ENCODE measurements at regions not wholly inside any gene's neighbourhood (a gene's known extent, or its start where the extent isn't known, plus 50 kb on each side); places are given as distances from the start of the nearest gene placed in this dataset.

GRCh38 chr2:225340923-225341322, 58.6 kb upstream of the NYAP2 start:
- H3K36me3 Mint-ChIP-seq (ENCODE audit: low read depth) = no peaks in the 10 kb centered on the region
- H3K27me3 Mint-ChIP-seq = peaks cover 4% of the 10 kb centered on the region
- no peak overlapping the region for H3K4me3 Mint-ChIP-seq
- intact Hi-C loops (cut with micrococcal nuclease) = no loop called here
- H3K9me3 Mint-ChIP-seq = peaks cover 2% of the 10 kb centered on the region
- ChIA-PET POLR2A (no interaction called here), CTCF (no interaction called here)
- DNase-seq (no peak), ATAC-seq (no peak)
- no peak overlapping the region for H3K27ac Mint-ChIP-seq
- no peaks in the 10 kb centered on the region for H3K4me1 Mint-ChIP-seq (ENCODE audit: low read depth)
- TF ChIP-seq CTCF (IDR thresholded peaks at IDR 0.05) = no peak

- TF ChIP-seq CTCF (IDR thresholded peaks at IDR 0.05) = no peak
- H3K4me3 Mint-ChIP-seq = no peak overlapping the region
- DNase-seq = no peak
- H3K36me3 Mint-ChIP-seq (ENCODE audit: low read depth) = no peaks in the 10 kb centered on the region
- POLR2A ChIA-PET = no interaction called here
- no peak for ATAC-seq
- intact Hi-C loops (cut with micrococcal nuclease) = no loop called here
- no peaks in the 10 kb centered on the region for H3K4me1 Mint-ChIP-seq (ENCODE audit: low read depth)
- H3K9me3 Mint-ChIP-seq = no peaks in the 10 kb centered on the region
- CTCF ChIA-PET = no interaction called here
- H3K27ac Mint-ChIP-seq = no peak overlapping the region
- H3K27me3 Mint-ChIP-seq = peaks cover 4% of the 10 kb centered on the region
Observed at GRCh38 chr2:225337183-225337582, 62.3 kb upstream of the NYAP2 start.

DNA sequence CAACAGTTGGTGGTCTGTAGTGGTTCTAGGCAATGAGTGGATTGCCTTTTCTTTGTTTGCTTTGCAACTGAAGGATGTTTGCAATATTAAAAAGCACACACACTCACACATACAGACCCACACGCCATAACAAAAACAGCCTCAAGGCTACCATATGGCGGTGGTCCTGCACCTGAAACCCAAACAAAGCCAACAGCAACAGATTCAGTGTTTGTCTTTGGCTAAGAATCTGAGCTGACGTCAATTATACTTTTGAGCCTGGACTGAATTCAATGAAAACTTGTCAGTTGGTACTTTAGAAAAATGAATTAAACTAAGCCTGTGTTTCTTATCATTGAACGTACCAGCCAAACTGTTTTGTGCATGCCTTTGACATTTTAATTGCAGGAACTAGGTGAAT, 65.0 kb upstream of the NYAP2 start:
- ChIA-PET CTCF (no interaction called here), POLR2A (no interaction called here)
- no peak for DNase-seq
- H3K27ac Mint-ChIP-seq = no peak overlapping the region
- no peak overlapping the region for H3K4me3 Mint-ChIP-seq
- intact Hi-C loops (cut with micrococcal nuclease) = no loop called here
- H3K27me3 Mint-ChIP-seq = peaks cover 4% of the 10 kb centered on the region
- no peak for ATAC-seq
- H3K36me3 Mint-ChIP-seq (ENCODE audit: low read depth) = no peaks in the 10 kb centered on the region
- H3K4me1 Mint-ChIP-seq (ENCODE audit: low read depth) = no peaks in the 10 kb centered on the region
- no peaks in the 10 kb centered on the region for H3K9me3 Mint-ChIP-seq
- TF ChIP-seq CTCF (IDR thresholded peaks at IDR 0.05) = no peak

GRCh38 chr2:225328192-225328591, 71.3 kb upstream of the NYAP2 start:
- CTCF ChIA-PET = no interaction called here
- intact Hi-C loops (cut with micrococcal nuclease) = no loop called here
- DNase-seq = no peak

GRCh38 chr2:225326969-225327368, 72.5 kb upstream of the NYAP2 start:
- Mint-ChIP-seq H3K36me3 (ENCODE audit: low read depth) (no peaks in the 10 kb centered on the region), H3K27ac (no peak overlapping the region), H3K4me3 (no peak overlapping the region), H3K27me3 (peaks cover 2% of the 10 kb centered on the region), H3K4me1 (ENCODE audit: low read depth) (no peaks in the 10 kb centered on the region), H3K9me3 (no peaks in the 10 kb centered on the region)
- DNase-seq = no peak
- ATAC-seq = no peak
- ChIA-PET CTCF (no interaction called here), POLR2A (no interaction called here)
- no peak for TF ChIP-seq CTCF (IDR thresholded peaks at IDR 0.05)
- intact Hi-C loops (cut with micrococcal nuclease) = no loop called here

More at GRCh38 chr2:225328192-225328591, 71.3 kb upstream of the NYAP2 start:
- H3K27ac Mint-ChIP-seq = no peak overlapping the region
- ATAC-seq = no peak
- no peak overlapping the region for H3K4me3 Mint-ChIP-seq
- no peaks in the 10 kb centered on the region for H3K36me3 Mint-ChIP-seq (ENCODE audit: low read depth)
- peaks cover 2% of the 10 kb centered on the region for H3K27me3 Mint-ChIP-seq
- POLR2A ChIA-PET = no interaction called here
- no peaks in the 10 kb centered on the region for H3K4me1 Mint-ChIP-seq (ENCODE audit: low read depth)
- H3K9me3 Mint-ChIP-seq = no peaks in the 10 kb centered on the region
- no peak for TF ChIP-seq CTCF (IDR thresholded peaks at IDR 0.05)

Measured in activated CD8-positive, alpha-beta T cell treated with anti-CD3 and anti-CD28 coated beads for 36 hours (primary cell).